Left ventricle myocardium superior (tissue), 1 donor: ENCODE measurements at regions not wholly inside any gene's neighbourhood (a gene's known extent, or its start where the extent isn't known, plus 50 kb on each side); places are given as distances from the start of the nearest gene placed in this dataset.
"Not testable (repeated sequence)": the region's sequence is repeated elsewhere in the genome, so short reads cannot be mapped to it uniquely, and the experiment has no call there.

Experiments used
- ATAC-seq: fragments of 200-7000 bp; cut with Tn5 transposase; one replicate; pipeline ENCODE4 v1.9.1; 2020; ENCODE audit warnings: mild to moderate bottlenecking, moderate library complexity
- DNase-seq: peaks from one replicate; pipeline ENCODE4 v3.0.0-alpha.2; 2020
- intact Hi-C: fragments of 100-400 bp; cut with micrococcal nuclease; formaldehyde crosslinking; loops from one replicate; pipeline ENCODE4 v1.11.0; 2022
- donor health status: DM: no; HTN: yes; CAD: no; lungs with severe emphysema.

- no peak for DNase-seq
- no peak for ATAC-seq
- intact Hi-C loops = no loop called here
Observed at GRCh38 chr3:182644790-182645433, 148.4 kb upstream of the ATP11B start.

GRCh38 chr3:182650568-182651128 is 142.7 kb upstream of the ATP11B start:
- DNase-seq (no peak), ATAC-seq (no peak)
- intact Hi-C loops = no loop called here

- no peak for DNase-seq
- ATAC-seq = no peak
- intact Hi-C loops = no loop called here
Observed at GRCh38 chr3:182651461-182651860, 141.8 kb upstream of the ATP11B start.

GRCh38 chr3:182653065-182653464 is 140.2 kb upstream of the ATP11B start:
- intact Hi-C loops, ATAC-seq, DNase-seq: not testable (repeated sequence)

GRCh38 chr3:182668541-182668940 is 124.8 kb upstream of the ATP11B start:
- ATAC-seq = no peak
- intact Hi-C loops = no loop called here
- DNase-seq = no peak

- ATAC-seq (no peak), DNase-seq (no peak)
- intact Hi-C loops = no loop called here
Observed at GRCh38 chr3:182668974-182669373, 124.3 kb upstream of the ATP11B start.

- intact Hi-C loops = no loop called here
- no peak for ATAC-seq
Observed at GRCh38 chr3:182671541-182671940, 121.8 kb upstream of the ATP11B start.

GRCh38 chr3:182671942-182672341 is 121.4 kb upstream of the ATP11B start:
- intact Hi-C loops = no loop called here
- DNase-seq (no peak), ATAC-seq (no peak)

More at GRCh38 chr3:182671541-182671940, 121.8 kb upstream of the ATP11B start:
- DNase-seq = no peak

GRCh38 chr3:182673336-182673735 is 120.0 kb upstream of the ATP11B start:
- DNase-seq (no peak), ATAC-seq (no peak)
- intact Hi-C loops = no loop called here

- intact Hi-C loops = loop anchor here (10.0 kb wide), 1 partner anchor 978 kb away; no protein-coding TSS in a partner anchor
- ATAC-seq = peak; percentile 94
Observed at GRCh38 chr3:182682263-182683241, 110.8 kb upstream of the ATP11B start.

GRCh38 chr3:182683453-182683852 is 109.9 kb upstream of the ATP11B start:
- intact Hi-C loops = loop anchor here (10.0 kb wide), 1 partner anchor 979 kb away; no protein-coding TSS in a partner anchor
- ATAC-seq (peak; percentile 88), DNase-seq (peak; percentile 35)

More at GRCh38 chr3:182682263-182683241, 110.8 kb upstream of the ATP11B start:
- DNase-seq = peak; percentile 65

- no peak for DNase-seq
- intact Hi-C loops = loop anchor here (10.0 kb wide), 1 partner anchor 979 kb away; no protein-coding TSS in a partner anchor
Observed at GRCh38 chr3:182683858-182684257, 109.4 kb upstream of the ATP11B start.

GRCh38 chr3:182686033-182686886 is 107.0 kb upstream of the ATP11B start:
- ATAC-seq = no peak
- no peak for DNase-seq
- intact Hi-C loops = loop anchor here (10.0 kb wide), 1 partner anchor 981 kb away; no protein-coding TSS in a partner anchor

More at GRCh38 chr3:182683858-182684257, 109.4 kb upstream of the ATP11B start:
- no peak for ATAC-seq

GRCh38 chr3:182690172-182690571 is 103.1 kb upstream of the ATP11B start:
- ATAC-seq (no peak), DNase-seq (no peak)
- intact Hi-C loops = no loop called here

- DNase-seq (no peak), ATAC-seq (no peak)
- intact Hi-C loops = no loop called here
Observed at GRCh38 chr3:182692021-182692420, 101.3 kb upstream of the ATP11B start.

- DNase-seq = no peak
- no peak for ATAC-seq
- intact Hi-C loops = no loop called here
Observed at GRCh38 chr3:182692695-182693094, 100.6 kb upstream of the ATP11B start.

- no peak for ATAC-seq
- intact Hi-C loops = no loop called here
- no peak for DNase-seq
Observed at GRCh38 chr3:182693723-182694122, 99.6 kb upstream of the ATP11B start.

GRCh38 chr3:182696916-182697315 is 96.4 kb upstream of the ATP11B start:
- DNase-seq = no peak
- intact Hi-C loops = no loop called here
- no peak for ATAC-seq
